Liver (tissue), 3 donors: ENCODE measurements at regions not wholly inside any gene's neighbourhood (a gene's known extent, or its start where the extent isn't known, plus 50 kb on each side); places are given as distances from the start of the nearest gene placed in this dataset.
A peak's percentile ranks its signal among the peaks of the same experiment; 100 is the strongest.

Experiments
- ATF3 ChIP-seq: IDR thresholded peaks from 2 replicates; pipeline ENCODE4 v1.6.1; 2016; ENCODE audit warnings: antibody characterized with exemption
- EGR1 ChIP-seq, 2 donors: IDR thresholded peaks; 2 replicates each; pipeline ENCODE4 v1.6.1; 2016 to 2018; ENCODE audit warnings: antibody characterized with exemption in 2 of 2, low read depth in 2 of 2
- FOXA1 ChIP-seq: IDR thresholded peaks from 2 replicates; pipeline ENCODE4 v1.6.1; 2016; ENCODE audit warnings: antibody characterized with exemption
- GABPA ChIP-seq, 2 donors: IDR thresholded peaks in 1 of 2; conservative IDR thresholded peaks in 1 of 2; 2 replicates each; pipeline ENCODE4 v1.6.1; 2016; ENCODE audit warnings: antibody characterized with exemption in 2 of 2, mild to moderate bottlenecking in 1 of 2, moderate library complexity in 1 of 2
- HNF4G ChIP-seq: IDR thresholded peaks from 2 replicates; pipeline ENCODE4 v1.6.1; 2016; ENCODE audit warnings: antibody characterized with exemption
- JUND ChIP-seq, 2 donors: IDR thresholded peaks; 2 replicates each; pipeline ENCODE4 v1.6.1; 2016; ENCODE audit warnings: antibody characterized with exemption in 2 of 2
- RAD21 ChIP-seq, 2 donors: IDR thresholded peaks; 2 replicates each; pipeline ENCODE4 v1.6.1; 2016; ENCODE audit warnings: antibody characterized with exemption in 2 of 2, mild to moderate bottlenecking in 2 of 2
- REST ChIP-seq: IDR thresholded peaks from 2 replicates; pipeline ENCODE4 v1.6.1; 2016; ENCODE audit warnings: antibody characterized with exemption, mild to moderate bottlenecking
- RXRA ChIP-seq, 2 donors: IDR thresholded peaks; 2 replicates each; pipeline ENCODE4 v1.6.1; 2017 to 2018; ENCODE audit warnings: antibody characterized with exemption in 2 of 2, mild to moderate bottlenecking in 1 of 2
- TAF1 ChIP-seq: conservative IDR thresholded peaks from 2 replicates; pipeline ENCODE4 v1.6.1; 2016; ENCODE audit warnings: antibody characterized with exemption, mild to moderate bottlenecking
- YY1 ChIP-seq: IDR thresholded peaks from 2 replicates; pipeline ENCODE4 v1.6.1; 2016; ENCODE audit warnings: antibody characterized with exemption, mild to moderate bottlenecking
- TF ChIP-seq, protein P1 (sequence below): fragments of 150-350 bp; IDR thresholded peaks from 2 replicates; pipeline ENCODE4 v1.5.1; 2017; ENCODE audit warnings: improper control_type of control experiment, low read depth, low read length; ENCODE audit not compliant: missing input control
- TF ChIP-seq, protein P2 (sequence below): IDR thresholded peaks from 2 replicates; pipeline ENCODE4 v1.6.1; 2016; ENCODE audit warnings: antibody characterized with exemption
- TF ChIP-seq, protein P3 (sequence below): IDR thresholded peaks from 2 replicates; pipeline ENCODE4 v1.6.1; 2016; ENCODE audit warnings: antibody characterized with exemption
- donor health status: healthy.
- donor health status: healthy.

DNA sequence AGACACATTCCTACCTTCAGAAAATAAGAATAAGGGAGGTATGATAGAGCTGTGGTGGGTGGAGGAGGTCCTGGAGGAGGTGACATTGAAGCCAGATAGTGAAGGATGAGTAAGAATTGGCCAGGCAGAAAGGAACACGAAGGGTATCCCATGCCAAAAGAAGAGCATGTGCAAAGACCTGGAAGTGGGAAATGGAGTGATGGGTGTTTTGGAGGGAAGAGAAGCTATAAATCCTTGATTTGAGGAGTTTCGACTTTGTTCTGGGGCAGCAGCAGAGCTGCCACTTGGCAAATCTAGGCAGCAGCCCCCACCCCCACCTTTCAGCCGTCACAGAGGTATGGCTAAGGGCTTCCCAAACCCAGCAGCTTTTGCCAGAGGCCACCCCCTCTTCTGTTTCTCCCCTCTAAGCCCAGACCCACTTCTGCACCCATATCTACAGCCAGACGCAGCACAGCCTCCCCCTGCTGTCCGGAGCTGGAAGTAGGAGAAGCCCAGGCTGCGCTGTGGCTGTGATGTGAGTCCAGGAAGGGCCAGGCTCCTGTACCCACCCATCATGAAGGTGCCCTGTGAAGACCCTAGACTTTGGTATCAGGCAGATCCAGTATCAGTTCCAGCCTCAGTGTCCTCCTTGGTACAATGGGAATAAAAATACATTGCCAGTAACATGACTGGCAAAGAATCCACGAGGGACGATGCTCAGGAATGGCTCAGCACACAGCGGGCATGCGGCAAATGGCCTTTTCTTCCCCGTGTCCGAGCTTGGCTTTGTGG is 188.7 kb upstream of the LINGO1 start:
- TF ChIP-seq, protein P1, sequence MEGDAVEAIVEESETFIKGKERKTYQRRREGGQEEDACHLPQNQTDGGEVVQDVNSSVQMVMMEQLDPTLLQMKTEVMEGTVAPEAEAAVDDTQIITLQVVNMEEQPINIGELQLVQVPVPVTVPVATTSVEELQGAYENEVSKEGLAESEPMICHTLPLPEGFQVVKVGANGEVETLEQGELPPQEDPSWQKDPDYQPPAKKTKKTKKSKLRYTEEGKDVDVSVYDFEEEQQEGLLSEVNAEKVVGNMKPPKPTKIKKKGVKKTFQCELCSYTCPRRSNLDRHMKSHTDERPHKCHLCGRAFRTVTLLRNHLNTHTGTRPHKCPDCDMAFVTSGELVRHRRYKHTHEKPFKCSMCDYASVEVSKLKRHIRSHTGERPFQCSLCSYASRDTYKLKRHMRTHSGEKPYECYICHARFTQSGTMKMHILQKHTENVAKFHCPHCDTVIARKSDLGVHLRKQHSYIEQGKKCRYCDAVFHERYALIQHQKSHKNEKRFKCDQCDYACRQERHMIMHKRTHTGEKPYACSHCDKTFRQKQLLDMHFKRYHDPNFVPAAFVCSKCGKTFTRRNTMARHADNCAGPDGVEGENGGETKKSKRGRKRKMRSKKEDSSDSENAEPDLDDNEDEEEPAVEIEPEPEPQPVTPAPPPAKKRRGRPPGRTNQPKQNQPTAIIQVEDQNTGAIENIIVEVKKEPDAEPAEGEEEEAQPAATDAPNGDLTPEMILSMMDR: peak; percentile 67
- TF ChIP-seq REST (no peak), TAF1 (no peak), JUND (IDR thresholded peaks at IDR 0.05) (no peak), FOXA1 (no peak), RAD21 (IDR thresholded peaks at IDR 0.05) (peak; percentile 75 to 82), EGR1 (IDR thresholded peaks at IDR 0.05; ENCODE audit: low read depth in 2 of 2) (no peak), GABPA (IDR thresholded peaks at IDR 0.05 in 1 of 2, conservative IDR thresholded peaks at IDR 0.05 in 1 of 2) (no peak), HNF4G (no peak), RXRA (IDR thresholded peaks at IDR 0.05) (no peak), YY1 (no peak), ATF3 (no peak)
- TF ChIP-seq, protein P2, sequence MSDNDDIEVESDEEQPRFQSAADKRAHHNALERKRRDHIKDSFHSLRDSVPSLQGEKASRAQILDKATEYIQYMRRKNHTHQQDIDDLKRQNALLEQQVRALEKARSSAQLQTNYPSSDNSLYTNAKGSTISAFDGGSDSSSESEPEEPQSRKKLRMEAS: no peak
- TF ChIP-seq, protein P3, sequence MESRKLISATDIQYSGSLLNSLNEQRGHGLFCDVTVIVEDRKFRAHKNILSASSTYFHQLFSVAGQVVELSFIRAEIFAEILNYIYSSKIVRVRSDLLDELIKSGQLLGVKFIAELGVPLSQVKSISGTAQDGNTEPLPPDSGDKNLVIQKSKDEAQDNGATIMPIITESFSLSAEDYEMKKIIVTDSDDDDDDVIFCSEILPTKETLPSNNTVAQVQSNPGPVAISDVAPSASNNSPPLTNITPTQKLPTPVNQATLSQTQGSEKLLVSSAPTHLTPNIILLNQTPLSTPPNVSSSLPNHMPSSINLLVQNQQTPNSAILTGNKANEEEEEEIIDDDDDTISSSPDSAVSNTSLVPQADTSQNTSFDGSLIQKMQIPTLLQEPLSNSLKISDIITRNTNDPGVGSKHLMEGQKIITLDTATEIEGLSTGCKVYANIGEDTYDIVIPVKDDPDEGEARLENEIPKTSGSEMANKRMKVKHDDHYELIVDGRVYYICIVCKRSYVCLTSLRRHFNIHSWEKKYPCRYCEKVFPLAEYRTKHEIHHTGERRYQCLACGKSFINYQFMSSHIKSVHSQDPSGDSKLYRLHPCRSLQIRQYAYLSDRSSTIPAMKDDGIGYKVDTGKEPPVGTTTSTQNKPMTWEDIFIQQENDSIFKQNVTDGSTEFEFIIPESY: no peak
